Right cardiac atrium (tissue), 5 donors: ENCODE measurements at regions not wholly inside any gene's neighbourhood (a gene's known extent, or its start where the extent isn't known, plus 50 kb on each side); places are given as distances from the start of the nearest gene placed in this dataset.

Source experiments
- ATAC-seq, 2 donors: fragments of 200-7000 bp; cut with Tn5 transposase; one replicate each; pipeline versions ENCODE4 v1.8.0 to v1.9.1; 2020; ENCODE audit warnings: moderate library complexity in 2 of 2, mild to moderate bottlenecking in 1 of 2
- DNase-seq, 3 donors: peaks; one replicate each; pipeline ENCODE4 v3.0.0-alpha.2; 2020
- H3K27ac ChIP-seq: one replicate; pipeline ENCODE4 v1.5.1; 2013; ENCODE audit warnings: mild to moderate bottlenecking, low read length, control low read depth, moderate library complexity
- H3K27me3 ChIP-seq: one replicate; pipeline ENCODE4 v1.6.1; 2013; ENCODE audit not compliant: control insufficient read depth, insufficient read depth
- H3K4me1 ChIP-seq: one replicate; pipeline ENCODE4 v1.6.1; 2013; ENCODE audit warnings: low read length; ENCODE audit not compliant: control insufficient read depth, insufficient read depth
- H3K4me3 ChIP-seq: one replicate; pipeline ENCODE4 v1.5.1; 2013; ENCODE audit warnings: low read length, control low read depth
- H3K9me3 ChIP-seq: one replicate; pipeline ENCODE4 v1.6.1; 2013; ENCODE audit warnings: low read length; ENCODE audit not compliant: control insufficient read depth
- WGBS: extraction: QIAGEN DNeasy Blood & Tissue Kit; methylation state at CpG from one replicate; pipeline ENCODE4 v1.1.7; 2013; 5-methylcytosine and 5-hydroxymethylcytosine counted together
- intact Hi-C, 4 donors: fragments of 100-400 bp; cut with DNase I; formaldehyde crosslinking; loops; one replicate each; pipeline versions ENCODE4 v1.11.0 to v1.14.0; 2022 to 2023
- donor health status: healthy with polysubstance abuse.
- donor health status: DM: no; HTN: yes; CAD: no.
- donor health status: DM: no; HTN: no; CAD: no.
- donor health status: DM: no; HTN: yes; CAD: no; lungs with severe emphysema.
- donor health status: DM: yes; HTN: yes; CAD: no.

- no peaks in the 10 kb centered on the region for H3K4me1 ChIP-seq
- H3K27ac ChIP-seq, result no peak overlapping the region
- no peak overlapping the region for H3K4me3 ChIP-seq
- no peaks in the 10 kb centered on the region for H3K9me3 ChIP-seq
- DNase-seq (no peak), ATAC-seq (no peak)
- WGBS, result 59% methylated on average over 1 of the region's 1 CpG
- H3K27me3 ChIP-seq, result no peaks in the 10 kb centered on the region
- intact Hi-C loops, result no loop called here
These were observed 189.5 kb downstream of the CMPK2 start for GRCh38 chr2:6676241-6676640.

- Histone ChIP-seq H3K27ac (no peak overlapping the region), H3K9me3 (no peaks in the 10 kb centered on the region), H3K4me3 (no peak overlapping the region), H3K4me1 (no peaks in the 10 kb centered on the region), H3K27me3 (no peaks in the 10 kb centered on the region)
- no peak for ATAC-seq
- intact Hi-C loops, result no loop called here
- DNase-seq, result no peak
These were observed 188.9 kb downstream of the CMPK2 start for GRCh38 chr2:6676776-6677175.

GRCh38 chr2:6679471-6679870, 186.2 kb downstream of the CMPK2 start:
- Histone ChIP-seq H3K27ac (no peak overlapping the region), H3K9me3 (no peaks in the 10 kb centered on the region), H3K4me3 (no peak overlapping the region), H3K4me1 (no peaks in the 10 kb centered on the region), H3K27me3 (no peaks in the 10 kb centered on the region)
- DNase-seq, result no peak
- WGBS, result 56% methylated on average over 2 of the region's 2 CpGs
- intact Hi-C loops, result no loop called here
- no peak for ATAC-seq

GRCh38 chr2:6683516-6683915, 182.2 kb downstream of the CMPK2 start:
- intact Hi-C loops, result no loop called here
- Histone ChIP-seq H3K4me3 (no peak overlapping the region), H3K9me3 (no peaks in the 10 kb centered on the region), H3K27ac (no peak overlapping the region), H3K4me1 (no peaks in the 10 kb centered on the region), H3K27me3 (no peaks in the 10 kb centered on the region)
- no peak for DNase-seq
- no peak for ATAC-seq
- WGBS, result 41% methylated on average over 3 of the region's 3 CpGs

- no peak for DNase-seq
- ATAC-seq, result no peak
- intact Hi-C loops, result no loop called here
- Histone ChIP-seq H3K4me1 (no peaks in the 10 kb centered on the region), H3K27ac (no peak overlapping the region), H3K4me3 (no peak overlapping the region), H3K27me3 (no peaks in the 10 kb centered on the region), H3K9me3 (no peaks in the 10 kb centered on the region)
- 93% methylated on average over 1 of the region's 1 CpG for WGBS
These were observed 180.3 kb downstream of the CMPK2 start for GRCh38 chr2:6685447-6685846.

GRCh38 chr2:6692056-6692455, 173.7 kb downstream of the CMPK2 start:
- ATAC-seq, result no peak
- Histone ChIP-seq H3K4me1 (no peaks in the 10 kb centered on the region), H3K27me3 (no peaks in the 10 kb centered on the region), H3K4me3 (no peak overlapping the region), H3K9me3 (no peaks in the 10 kb centered on the region), H3K27ac (no peak overlapping the region)
- intact Hi-C loops, result no loop called here
- 31% methylated on average over 5 of the region's 5 CpGs for WGBS
- DNase-seq, result no peak

DNA sequence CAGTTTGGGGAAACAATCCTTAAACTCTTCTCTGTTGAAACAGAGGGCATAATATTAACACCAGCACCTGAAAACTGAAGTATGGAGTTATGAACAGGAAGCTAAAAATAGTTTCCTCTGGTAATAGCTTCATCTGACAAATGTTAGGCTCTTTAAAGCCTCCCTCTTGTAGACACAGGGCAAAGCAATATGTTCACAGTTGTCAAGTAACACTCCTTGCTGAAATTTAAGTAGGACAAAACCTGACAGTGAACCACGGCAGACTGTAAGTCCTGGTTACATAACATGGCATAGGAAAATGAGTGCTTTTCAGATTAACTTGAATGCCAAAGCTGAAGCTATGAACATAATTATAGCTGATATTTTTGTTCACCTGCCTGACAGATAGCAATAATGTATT, 172.9 kb downstream of the CMPK2 start:
- ATAC-seq (peak in 1 of 2 donors; percentile 45), DNase-seq (no peak)
- Histone ChIP-seq H3K9me3 (no peaks in the 10 kb centered on the region), H3K4me1 (no peaks in the 10 kb centered on the region), H3K27ac (peak overlapping the region; percentile 42), H3K4me3 (no peak overlapping the region), H3K27me3 (no peaks in the 10 kb centered on the region)
- intact Hi-C loops, result no loop called here
- 54% methylated on average over 1 of the region's 1 CpG for WGBS

GRCh38 chr2:6694555-6694954, 171.2 kb downstream of the CMPK2 start:
- Histone ChIP-seq H3K4me3 (no peak overlapping the region), H3K9me3 (no peaks in the 10 kb centered on the region), H3K27me3 (no peaks in the 10 kb centered on the region), H3K4me1 (no peaks in the 10 kb centered on the region), H3K27ac (no peak overlapping the region)
- DNase-seq, result peak; percentile 26 to 53 (median 43)
- 17% methylated on average over 6 of the region's 6 CpGs for WGBS
- intact Hi-C loops, result no loop called here
- peak; percentile 89 to 92 for ATAC-seq

- no peaks in the 10 kb centered on the region for H3K9me3 ChIP-seq
- WGBS, result 46% methylated on average over 6 of the region's 6 CpGs
- H3K4me3 ChIP-seq, result no peak overlapping the region
- no peaks in the 10 kb centered on the region for H3K4me1 ChIP-seq
- no peak for DNase-seq
- H3K27me3 ChIP-seq, result no peaks in the 10 kb centered on the region
- ATAC-seq, result no peak
- intact Hi-C loops, result no loop called here
- no peak overlapping the region for H3K27ac ChIP-seq
These were observed 165.4 kb downstream of the CMPK2 start for GRCh38 chr2:6700335-6700734.

DNA sequence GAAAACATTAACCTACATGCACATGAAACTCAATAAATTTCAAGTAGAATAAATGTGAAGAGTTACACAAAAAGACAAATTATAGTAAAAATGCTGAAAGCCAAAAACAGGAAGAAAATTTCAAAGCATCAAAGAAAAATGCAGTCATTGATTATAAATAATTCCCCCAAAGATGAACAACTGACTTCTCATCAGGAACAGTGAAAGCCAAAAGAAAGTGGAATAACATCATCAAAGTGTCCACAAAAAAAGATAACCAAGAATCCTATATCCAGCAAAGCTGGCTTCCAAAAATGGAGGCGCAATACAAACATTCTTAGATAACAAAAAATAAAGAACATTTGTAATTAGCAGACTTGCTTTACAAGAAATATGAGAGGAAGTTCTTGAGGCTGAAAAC, 161.6 kb downstream of the CMPK2 start:
- Histone ChIP-seq H3K4me3 (no peak overlapping the region), H3K27ac (no peak overlapping the region), H3K9me3 (no peaks in the 10 kb centered on the region), H3K4me1 (no peaks in the 10 kb centered on the region), H3K27me3 (no peaks in the 10 kb centered on the region)
- intact Hi-C loops, result no loop called here
- 91% methylated on average over 1 of the region's 1 CpG for WGBS
- no peak for ATAC-seq
- no peak for DNase-seq

DNA sequence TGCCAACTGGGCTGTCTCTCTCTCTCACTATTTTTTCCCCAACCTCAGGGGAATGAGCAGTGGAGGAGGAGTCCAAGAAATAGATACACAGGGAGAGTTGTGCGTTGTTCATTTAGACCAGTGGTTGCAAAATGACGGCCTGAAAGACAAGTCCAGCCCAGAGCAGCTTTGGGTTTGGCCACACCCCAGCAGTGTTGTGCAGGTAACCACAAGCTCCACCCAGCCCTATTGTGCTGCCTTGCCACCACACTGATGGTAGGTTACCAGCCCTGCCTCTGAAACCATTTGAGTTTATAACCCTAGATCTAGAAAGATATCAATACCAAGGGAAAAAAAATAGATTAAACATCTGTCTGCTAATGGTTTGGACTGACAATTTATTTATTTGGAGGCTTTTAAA, 144.3 kb downstream of the CMPK2 start:
- Histone ChIP-seq H3K4me3 (no peak overlapping the region), H3K9me3 (no peaks in the 10 kb centered on the region), H3K4me1 (no peaks in the 10 kb centered on the region), H3K27me3 (no peaks in the 10 kb centered on the region), H3K27ac (no peak overlapping the region)
- DNase-seq (no peak), ATAC-seq (no peak)
- intact Hi-C loops, result no loop called here
- 90% methylated on average over 2 of the region's 2 CpGs for WGBS

GRCh38 chr2:6722574-6722973, 143.1 kb downstream of the CMPK2 start:
- H3K27ac ChIP-seq, result no peak overlapping the region
- H3K4me3 ChIP-seq, result no peak overlapping the region
- DNase-seq (no peak), ATAC-seq (no peak)
- H3K9me3 ChIP-seq, result no peaks in the 10 kb centered on the region
- intact Hi-C loops, result no loop called here
- no peaks in the 10 kb centered on the region for H3K27me3 ChIP-seq
- 94% methylated on average over 2 of the region's 2 CpGs for WGBS
- H3K4me1 ChIP-seq, result no peaks in the 10 kb centered on the region
